PFSK-1 (cell line): ENCODE measurements at regions not wholly inside any gene's neighbourhood (a gene's known extent, or its start where the extent isn't known, plus 50 kb on each side); places are given as distances from the start of the nearest gene placed in this dataset.

Source experiments
- FOXP2 ChIP-seq: optimal IDR thresholded peaks from 2 replicates; pipeline ENCODE3; 2011; ENCODE audit warnings: borderline replicate concordance, control low read depth, inconsistent platforms; ENCODE audit not compliant: insufficient read depth; ENCODE audit errors: extremely low read length, extremely low read depth
- POLR2AphosphoS5 ChIP-seq: IDR thresholded peaks from 2 replicates; pipeline ENCODE4 v1.6.1; 2012; ENCODE audit warnings: low read depth, mild to moderate bottlenecking, control low read depth, low read length, moderate library complexity
- SIN3A ChIP-seq: IDR thresholded peaks from 2 replicates; pipeline ENCODE4 v1.6.1; 2012; ENCODE audit warnings: mild to moderate bottlenecking, low read length, moderate library complexity, borderline replicate concordance; ENCODE audit not compliant: insufficient read depth
- TAF1 ChIP-seq: IDR thresholded peaks from 2 replicates; pipeline ENCODE4 v1.6.1; 2012; ENCODE audit warnings: low read length, control low read depth, borderline replicate concordance; ENCODE audit not compliant: insufficient read depth
- TF ChIP-seq, protein P1 (sequence below), 2 experiments: IDR thresholded peaks; 2 replicates each; pipeline versions ENCODE4 v1.6.1 to v1.8.0; 2011 to 2012; ENCODE audit warnings: low read depth in 2 of 2, low read length in 2 of 2, control low read depth in 1 of 2, inconsistent platforms in 1 of 2, mild to moderate bottlenecking in 1 of 2, moderate library complexity in 1 of 2; ENCODE audit not compliant: insufficient read depth in 1 of 2

DNA sequence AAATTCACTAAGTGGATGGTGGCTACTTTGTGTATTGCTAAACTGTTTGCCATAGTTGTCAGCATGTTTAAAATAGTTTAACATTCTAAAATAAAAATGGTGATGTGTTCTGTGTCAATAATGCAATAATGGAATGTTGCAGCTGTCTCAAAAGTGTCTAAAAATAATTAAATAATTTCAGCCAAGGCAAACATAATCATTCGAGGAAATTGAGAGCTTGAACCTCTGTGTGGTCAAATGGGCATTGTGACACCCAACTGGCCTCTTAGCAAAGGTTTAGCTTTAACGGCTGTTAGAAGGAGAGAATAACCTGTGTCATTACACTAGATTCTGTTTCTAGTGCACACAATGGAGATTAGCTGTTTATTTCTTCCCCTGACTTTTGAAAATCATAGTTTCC is 278.5 kb downstream of the TMEM167A start:
- TF ChIP-seq FOXP2 (no peak), POLR2AphosphoS5 (no peak)

DNA sequence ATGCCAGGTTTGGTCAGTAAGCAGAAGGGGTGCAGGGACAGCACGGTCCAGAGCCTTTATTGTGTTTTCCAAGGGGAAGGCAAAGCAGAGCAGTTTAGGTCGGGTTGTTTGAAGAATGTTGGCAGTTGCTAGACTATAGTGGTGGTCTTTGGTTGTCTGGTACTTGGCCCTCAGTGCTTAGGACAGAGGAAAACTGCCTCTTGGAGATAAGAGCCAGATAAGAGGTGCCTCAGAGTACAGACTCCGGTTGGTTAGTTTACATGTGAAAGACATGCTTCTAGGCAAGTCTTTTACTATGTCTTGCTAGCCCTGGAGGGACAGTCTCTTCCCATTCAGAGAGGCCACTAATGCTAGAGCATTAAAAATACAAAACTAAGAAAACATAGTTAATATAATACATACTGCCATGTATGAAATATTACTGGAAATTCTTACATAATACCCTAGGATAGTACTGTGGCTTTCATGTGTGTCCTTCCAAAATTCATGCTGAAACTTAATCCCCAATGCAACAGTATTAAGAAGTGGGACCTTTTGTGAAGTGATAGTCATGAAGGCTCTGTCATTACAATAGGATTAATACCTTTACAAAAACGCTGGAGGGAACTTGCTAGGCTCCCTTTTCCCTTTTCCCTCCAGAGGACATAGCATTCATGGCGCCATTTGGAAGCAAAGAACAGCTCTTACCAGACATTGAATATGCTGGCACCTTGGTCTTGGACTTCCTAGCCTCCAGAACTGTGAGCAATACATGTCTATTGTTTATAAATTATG is 280.4 kb downstream of the TMEM167A start:
- TF ChIP-seq POLR2AphosphoS5 (no peak), TAF1 (no peak), SIN3A (no peak), FOXP2 (no peak)
- TF ChIP-seq, protein P1, sequence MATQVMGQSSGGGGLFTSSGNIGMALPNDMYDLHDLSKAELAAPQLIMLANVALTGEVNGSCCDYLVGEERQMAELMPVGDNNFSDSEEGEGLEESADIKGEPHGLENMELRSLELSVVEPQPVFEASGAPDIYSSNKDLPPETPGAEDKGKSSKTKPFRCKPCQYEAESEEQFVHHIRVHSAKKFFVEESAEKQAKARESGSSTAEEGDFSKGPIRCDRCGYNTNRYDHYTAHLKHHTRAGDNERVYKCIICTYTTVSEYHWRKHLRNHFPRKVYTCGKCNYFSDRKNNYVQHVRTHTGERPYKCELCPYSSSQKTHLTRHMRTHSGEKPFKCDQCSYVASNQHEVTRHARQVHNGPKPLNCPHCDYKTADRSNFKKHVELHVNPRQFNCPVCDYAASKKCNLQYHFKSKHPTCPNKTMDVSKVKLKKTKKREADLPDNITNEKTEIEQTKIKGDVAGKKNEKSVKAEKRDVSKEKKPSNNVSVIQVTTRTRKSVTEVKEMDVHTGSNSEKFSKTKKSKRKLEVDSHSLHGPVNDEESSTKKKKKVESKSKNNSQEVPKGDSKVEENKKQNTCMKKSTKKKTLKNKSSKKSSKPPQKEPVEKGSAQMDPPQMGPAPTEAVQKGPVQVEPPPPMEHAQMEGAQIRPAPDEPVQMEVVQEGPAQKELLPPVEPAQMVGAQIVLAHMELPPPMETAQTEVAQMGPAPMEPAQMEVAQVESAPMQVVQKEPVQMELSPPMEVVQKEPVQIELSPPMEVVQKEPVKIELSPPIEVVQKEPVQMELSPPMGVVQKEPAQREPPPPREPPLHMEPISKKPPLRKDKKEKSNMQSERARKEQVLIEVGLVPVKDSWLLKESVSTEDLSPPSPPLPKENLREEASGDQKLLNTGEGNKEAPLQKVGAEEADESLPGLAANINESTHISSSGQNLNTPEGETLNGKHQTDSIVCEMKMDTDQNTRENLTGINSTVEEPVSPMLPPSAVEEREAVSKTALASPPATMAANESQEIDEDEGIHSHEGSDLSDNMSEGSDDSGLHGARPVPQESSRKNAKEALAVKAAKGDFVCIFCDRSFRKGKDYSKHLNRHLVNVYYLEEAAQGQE (IDR thresholded peaks at IDR 0.05; ENCODE audit: insufficient read depth in 1 of 2, low read depth in 2 of 2, low read length in 2 of 2) = no peak

DNA sequence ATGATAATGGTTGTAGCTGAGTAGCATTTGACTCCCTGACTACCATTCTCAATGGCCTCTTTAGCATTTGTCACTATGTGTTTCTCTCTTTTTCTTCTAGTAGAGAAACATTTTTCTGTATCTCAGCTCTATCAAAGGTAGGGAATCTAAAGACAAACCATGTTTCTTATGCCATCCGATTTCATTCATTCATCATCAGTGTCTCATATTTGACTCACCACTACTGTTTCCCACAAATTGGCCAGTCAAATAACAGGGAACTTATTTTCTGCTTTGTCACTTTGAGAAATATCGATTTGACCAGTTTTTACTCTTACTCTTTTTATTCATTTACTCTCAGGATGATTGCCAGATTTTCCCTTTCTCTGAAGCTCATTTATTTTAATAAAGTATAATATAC is 282.3 kb downstream of the TMEM167A start:
- TF ChIP-seq FOXP2 = no peak
- no peak for TF ChIP-seq SIN3A
- TF ChIP-seq POLR2AphosphoS5 = no peak
- TF ChIP-seq, protein P1 (IDR thresholded peaks at IDR 0.05; ENCODE audit: insufficient read depth in 1 of 2, low read depth in 2 of 2, low read length in 2 of 2) = no peak

DNA sequence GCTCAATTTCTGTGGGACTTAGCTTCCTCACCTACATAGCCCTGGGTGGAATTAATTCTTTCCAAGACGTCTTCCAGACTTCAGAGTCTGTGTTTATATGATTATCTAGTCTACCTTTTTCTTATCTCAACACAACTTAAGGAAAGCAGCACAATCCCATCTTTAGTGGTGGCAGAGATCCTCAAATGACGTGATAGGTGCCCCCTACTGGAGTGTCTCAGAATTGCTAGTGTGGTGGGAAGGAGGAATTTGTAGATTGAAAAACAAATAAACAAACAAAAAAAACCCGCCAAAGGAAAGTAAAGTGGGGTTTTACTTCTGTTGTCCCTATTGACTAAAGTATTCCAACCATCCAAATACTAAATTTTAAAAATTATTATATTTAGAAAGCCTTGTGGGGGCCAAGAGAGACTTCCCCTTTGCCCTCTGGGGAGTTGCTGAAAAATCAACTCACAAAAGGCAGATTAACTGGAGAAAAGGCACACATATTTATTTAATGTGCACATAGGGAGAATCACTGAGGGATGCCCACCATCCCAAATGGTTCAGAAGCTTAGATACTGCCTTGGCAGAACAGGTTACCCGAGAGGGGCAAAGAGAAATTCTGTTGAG is 283.3 kb downstream of the TMEM167A start:
- TF ChIP-seq, protein P1 (IDR thresholded peaks at IDR 0.05; ENCODE audit: insufficient read depth in 1 of 2, low read depth in 2 of 2, low read length in 2 of 2) = no peak
- TF ChIP-seq FOXP2 (no peak), POLR2AphosphoS5 (no peak), TAF1 (no peak), SIN3A (no peak)

DNA sequence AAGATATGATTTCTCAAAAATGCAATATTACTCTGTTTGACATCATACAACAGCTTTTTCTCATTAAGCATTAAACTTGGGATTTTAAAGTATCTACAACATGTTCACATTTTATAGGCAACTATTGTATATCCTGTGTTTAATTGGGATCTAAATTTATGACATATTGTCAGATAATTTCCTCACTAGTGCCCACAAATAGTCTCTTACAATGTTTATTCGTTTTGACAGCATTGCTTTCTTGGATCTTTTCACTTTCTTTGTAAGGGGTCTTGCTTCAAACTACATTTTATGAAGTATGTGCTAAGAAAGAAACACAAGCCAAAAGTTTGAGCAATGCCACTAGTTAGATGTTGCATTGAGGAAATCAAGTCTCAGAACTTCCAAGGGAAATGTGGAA is 285.1 kb downstream of the TMEM167A start:
- TF ChIP-seq SIN3A (no peak), FOXP2 (no peak), TAF1 (no peak), POLR2AphosphoS5 (no peak)
- TF ChIP-seq, protein P1 (IDR thresholded peaks at IDR 0.05; ENCODE audit: insufficient read depth in 1 of 2, low read depth in 2 of 2, low read length in 2 of 2) = no peak
